Liver (tissue), 3 donors: ENCODE measurements at regions not wholly inside any gene's neighbourhood (a gene's known extent, or its start where the extent isn't known, plus 50 kb on each side); places are given as distances from the start of the nearest gene placed in this dataset.

ENCODE experiments used
- CTCF ChIP-seq: fragments of 150-350 bp; IDR thresholded peaks from 2 replicates; pipeline ENCODE4 v1.5.1; 2017; ENCODE audit warnings: improper control_type of control experiment, low read depth, low read length; ENCODE audit not compliant: missing input control
- EGR1 ChIP-seq, 2 donors: IDR thresholded peaks; 2 replicates each; pipeline ENCODE4 v1.6.1; 2016 to 2018; ENCODE audit warnings: antibody characterized with exemption in 2 of 2, low read depth in 2 of 2
- FOXA1 ChIP-seq: IDR thresholded peaks from 2 replicates; pipeline ENCODE4 v1.6.1; 2016; ENCODE audit warnings: antibody characterized with exemption
- GABPA ChIP-seq, 2 donors: IDR thresholded peaks in 1 of 2; conservative IDR thresholded peaks in 1 of 2; 2 replicates each; pipeline ENCODE4 v1.6.1; 2016; ENCODE audit warnings: antibody characterized with exemption in 2 of 2, mild to moderate bottlenecking in 1 of 2, moderate library complexity in 1 of 2
- HNF4G ChIP-seq: IDR thresholded peaks from 2 replicates; pipeline ENCODE4 v1.6.1; 2016; ENCODE audit warnings: antibody characterized with exemption
- JUND ChIP-seq, 2 donors: IDR thresholded peaks; 2 replicates each; pipeline ENCODE4 v1.6.1; 2016; ENCODE audit warnings: antibody characterized with exemption in 2 of 2
- MAX ChIP-seq: IDR thresholded peaks from 2 replicates; pipeline ENCODE4 v1.6.1; 2016; ENCODE audit warnings: antibody characterized with exemption
- NR2F2 ChIP-seq: IDR thresholded peaks from 2 replicates; pipeline ENCODE4 v1.6.1; 2016; ENCODE audit warnings: antibody characterized with exemption
- RAD21 ChIP-seq, 2 donors: IDR thresholded peaks; 2 replicates each; pipeline ENCODE4 v1.6.1; 2016; ENCODE audit warnings: antibody characterized with exemption in 2 of 2, mild to moderate bottlenecking in 2 of 2
- REST ChIP-seq: IDR thresholded peaks from 2 replicates; pipeline ENCODE4 v1.6.1; 2016; ENCODE audit warnings: antibody characterized with exemption, mild to moderate bottlenecking
- SP1 ChIP-seq: IDR thresholded peaks from 2 replicates; pipeline ENCODE4 v1.6.1; 2018; ENCODE audit warnings: antibody characterized with exemption, mild to moderate bottlenecking
- TAF1 ChIP-seq: conservative IDR thresholded peaks from 2 replicates; pipeline ENCODE4 v1.6.1; 2016; ENCODE audit warnings: antibody characterized with exemption, mild to moderate bottlenecking
- donor health status: healthy.
- donor health status: healthy.

GRCh38 chr5:28313321-28313951, 1275.0 kb upstream of the CDH9 start:
- TF ChIP-seq CTCF (no peak), GABPA (IDR thresholded peaks at IDR 0.05 in 1 of 2, conservative IDR thresholded peaks at IDR 0.05 in 1 of 2) (no peak), RAD21 (IDR thresholded peaks at IDR 0.05) (no peak), MAX (no peak), REST (no peak), TAF1 (no peak), FOXA1 (no peak), HNF4G (no peak), JUND (IDR thresholded peaks at IDR 0.05) (no peak), NR2F2 (no peak), EGR1 (IDR thresholded peaks at IDR 0.05; ENCODE audit: low read depth in 2 of 2) (no peak), SP1 (no peak)
